ENCODE measurements at regions not wholly inside any gene's neighbourhood (a gene's known extent, or its start where the extent isn't known, plus 50 kb on each side); places are given as distances from the start of the nearest gene placed in this dataset.

- no peak for DNase-seq
Measured at GRCh38 chr14:99039331-99040041, 232.5 kb downstream of the BCL11B start.

GRCh38 chr14:99040052-99040451 lies 231.9 kb downstream of the BCL11B start:
- DNase-seq, result no peak

DNA sequence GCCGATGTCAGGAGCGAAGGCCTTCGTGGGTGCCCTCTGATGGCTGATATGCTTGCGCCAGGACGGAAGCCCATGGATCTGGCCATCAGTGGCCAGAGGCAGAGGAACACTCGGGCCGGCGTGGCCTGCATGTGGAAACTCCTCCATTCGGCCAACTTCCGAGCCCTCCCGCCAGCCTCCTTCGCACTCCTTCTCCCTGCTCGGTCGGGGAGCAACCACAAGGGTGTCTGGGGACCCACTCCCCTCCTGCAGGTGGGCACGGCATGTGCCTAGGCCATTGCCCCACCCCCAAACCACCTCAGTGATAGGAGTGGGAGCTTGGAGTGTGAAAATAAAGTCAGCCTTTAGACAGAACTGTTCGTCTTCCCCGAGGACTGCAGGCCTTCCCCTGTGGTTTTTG lies 231.3 kb downstream of the BCL11B start:
- DNase-seq, result no peak

GRCh38 chr14:99041141-99041819 lies 230.7 kb downstream of the BCL11B start:
- DNase-seq, result no peak

DNA sequence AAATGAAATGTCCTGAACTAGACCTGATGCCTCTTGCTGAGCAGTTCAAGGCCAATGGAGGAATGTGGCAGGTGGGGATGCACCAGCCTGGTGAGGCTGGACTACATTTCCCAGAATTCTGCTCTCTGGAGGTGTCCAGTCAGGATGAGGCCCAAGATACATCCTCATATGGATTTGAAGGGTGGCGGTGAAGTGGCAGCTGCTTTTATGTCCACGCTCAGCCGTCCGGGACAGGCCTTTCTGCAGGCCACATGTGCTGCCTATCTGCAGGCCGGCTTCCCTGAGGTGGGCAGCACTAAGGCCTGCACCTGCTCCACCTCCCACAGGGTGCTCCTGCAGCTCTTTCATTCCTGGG lies 230.2 kb downstream of the BCL11B start:
- no peak for DNase-seq

DNA sequence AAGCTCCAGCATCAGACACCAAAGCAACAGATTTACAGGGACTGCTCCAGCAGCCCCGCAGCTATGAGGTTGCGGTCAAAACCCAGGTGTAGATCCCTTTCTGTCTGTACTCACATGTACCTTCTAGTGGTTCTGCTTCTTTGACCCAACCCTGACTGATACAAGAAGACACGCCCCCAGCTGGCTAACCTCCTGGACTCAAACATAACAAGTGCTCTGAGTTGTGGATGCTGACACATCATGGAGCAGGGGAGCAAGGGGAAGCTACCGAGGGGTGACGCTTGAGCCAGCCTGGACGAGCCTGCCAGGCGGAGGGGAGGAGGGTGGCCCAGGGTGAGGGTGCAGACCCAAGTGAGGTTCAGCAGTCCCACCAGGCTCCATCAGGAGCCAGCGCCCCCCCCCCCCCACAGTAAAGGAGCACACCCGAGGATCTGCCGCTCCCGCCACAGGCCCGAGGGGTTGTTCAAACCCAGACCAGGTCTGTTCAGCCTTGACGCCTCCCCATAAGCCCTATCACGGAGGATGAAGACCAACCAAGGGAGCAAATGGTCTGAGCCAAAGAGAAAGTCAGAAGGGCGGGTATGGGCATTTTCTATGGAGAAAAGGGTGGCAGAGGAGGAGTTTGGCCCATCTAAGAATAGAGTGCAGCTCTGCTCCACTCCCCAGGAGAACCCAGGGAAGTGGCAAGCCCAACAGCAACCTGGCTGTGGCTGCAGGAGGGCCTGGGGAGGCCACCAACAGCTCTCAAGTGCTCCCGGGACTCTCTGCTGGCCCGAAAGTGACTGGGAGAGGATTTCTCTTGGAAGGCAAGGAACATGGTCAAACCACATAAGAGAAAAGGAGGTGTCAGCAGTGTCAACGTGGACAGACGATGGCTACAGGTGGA lies 229.4 kb downstream of the BCL11B start:
- DNase-seq, result no peak

DNA sequence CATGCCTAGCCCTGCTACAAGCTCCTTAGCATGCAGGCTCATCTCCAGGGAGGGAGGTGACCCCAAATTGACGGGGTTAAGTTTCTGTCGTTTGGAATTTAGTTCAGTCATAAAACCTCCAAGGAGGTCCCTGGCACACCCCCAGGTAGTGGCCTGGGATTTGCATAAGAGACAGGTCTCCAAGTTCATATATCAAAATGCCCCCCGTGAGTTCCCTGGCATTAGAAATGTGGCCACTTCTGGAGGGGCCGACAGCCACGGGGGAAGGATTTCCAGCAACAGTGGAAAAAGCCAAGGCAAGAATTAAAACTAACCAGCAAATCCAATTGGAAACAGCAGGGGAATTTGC lies 228.8 kb downstream of the BCL11B start:
- DNase-seq, result no peak

DNA sequence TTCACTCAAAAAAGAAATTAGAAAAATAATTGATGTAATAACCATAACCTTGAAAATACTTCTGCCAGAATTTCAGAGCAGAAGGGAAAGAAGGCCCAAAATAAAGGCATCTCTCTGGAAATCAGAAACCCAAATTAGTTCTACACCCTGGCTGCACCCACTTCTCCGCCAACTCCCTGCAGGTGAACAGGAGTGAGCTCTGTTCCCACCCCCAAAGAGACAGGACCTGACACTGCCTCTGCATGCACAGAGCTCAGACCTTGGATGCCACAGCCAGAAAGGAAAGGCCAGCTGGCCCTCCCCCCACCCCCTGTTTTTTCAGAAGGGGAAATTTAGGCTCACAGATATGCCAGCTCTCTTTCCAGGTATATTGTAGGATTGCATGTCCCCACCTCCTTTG lies 228.2 kb downstream of the BCL11B start:
- DNase-seq, result no peak

GRCh38 chr14:99047441-99048031 lies 224.5 kb downstream of the BCL11B start:
- DNase-seq, result no peak

DNA sequence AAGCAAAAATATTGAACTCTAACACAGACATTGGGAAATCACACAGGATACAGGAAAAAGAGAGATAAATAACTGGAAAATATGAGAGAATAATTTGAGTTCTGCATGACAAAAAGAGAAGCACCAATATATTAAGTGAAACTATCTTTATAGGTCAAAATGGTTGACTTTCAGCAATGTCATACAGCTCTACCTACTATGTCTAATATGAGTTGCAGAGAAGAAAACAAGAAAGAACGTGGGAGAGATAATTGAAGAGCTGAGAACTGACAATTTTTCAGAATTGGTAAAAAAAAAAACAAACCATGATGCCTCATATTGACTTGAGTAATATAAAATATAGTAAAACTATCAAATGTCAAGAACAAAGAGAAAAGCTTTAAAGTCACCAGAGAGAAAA lies 221.7 kb downstream of the BCL11B start:
- DNase-seq, result no peak

DNA sequence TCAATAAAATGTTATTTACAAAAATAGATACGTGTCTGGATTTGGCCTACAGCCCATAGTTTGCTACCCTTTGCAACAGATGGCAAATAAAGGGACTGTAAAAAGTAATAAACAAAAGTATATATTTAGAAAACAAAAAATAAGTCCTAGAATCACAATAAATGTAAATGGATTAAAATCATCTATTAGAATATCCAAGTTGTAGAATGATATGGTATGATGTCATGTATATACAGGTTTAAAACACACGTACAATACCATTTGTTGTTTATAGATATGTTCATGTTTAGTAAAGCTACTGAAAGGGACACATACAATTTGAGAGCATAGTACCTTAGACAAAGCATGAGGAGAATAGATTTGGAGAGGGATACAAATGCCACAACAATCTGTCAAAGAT lies 219.5 kb downstream of the BCL11B start:
- DNase-seq, result no peak

GRCh38 chr14:99055019-99055418 lies 217.0 kb downstream of the BCL11B start:
- no peak for DNase-seq

DNA sequence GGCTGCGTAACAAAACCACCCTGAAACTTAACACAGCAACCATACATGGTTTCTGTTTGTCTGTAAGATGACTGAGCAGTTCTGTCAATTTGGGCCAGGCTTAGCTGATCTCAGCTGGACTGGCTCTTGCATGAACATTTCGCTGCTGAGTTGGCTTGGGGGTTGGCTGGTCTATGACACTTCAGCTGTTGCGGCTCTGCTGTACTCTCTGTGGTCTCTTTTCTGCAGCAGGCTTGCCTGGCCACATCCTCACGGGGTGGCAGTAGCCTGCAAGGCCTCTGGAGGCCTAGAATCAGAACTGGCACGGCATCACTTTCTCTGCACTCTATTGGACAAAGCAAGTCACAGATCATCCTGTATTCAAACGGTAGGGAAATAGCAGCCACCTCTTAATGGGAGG lies 216.2 kb downstream of the BCL11B start:
- DNase-seq, result no peak

- no peak for DNase-seq
Measured at GRCh38 chr14:99057576-99058083, 214.4 kb downstream of the BCL11B start.

DNA sequence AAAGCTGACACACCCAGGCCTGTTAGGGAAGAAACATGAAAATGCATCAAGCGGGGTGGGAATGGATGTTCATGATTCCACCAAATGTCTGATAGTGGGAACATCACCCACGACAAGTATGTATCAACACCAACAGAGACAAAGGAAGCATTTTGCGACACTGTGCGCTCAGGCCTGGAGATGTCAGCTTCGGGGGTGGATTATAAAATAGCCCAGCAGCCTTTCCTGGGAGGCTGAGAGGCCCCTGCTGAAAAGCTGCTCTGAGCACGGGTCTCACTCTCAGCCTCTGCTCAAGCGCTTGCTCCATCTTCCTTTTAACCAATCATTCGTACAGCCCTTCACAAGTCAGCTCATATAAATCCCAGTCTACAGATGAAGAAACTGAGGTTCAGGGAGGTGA lies 213.5 kb downstream of the BCL11B start:
- DNase-seq, result no peak

DNA sequence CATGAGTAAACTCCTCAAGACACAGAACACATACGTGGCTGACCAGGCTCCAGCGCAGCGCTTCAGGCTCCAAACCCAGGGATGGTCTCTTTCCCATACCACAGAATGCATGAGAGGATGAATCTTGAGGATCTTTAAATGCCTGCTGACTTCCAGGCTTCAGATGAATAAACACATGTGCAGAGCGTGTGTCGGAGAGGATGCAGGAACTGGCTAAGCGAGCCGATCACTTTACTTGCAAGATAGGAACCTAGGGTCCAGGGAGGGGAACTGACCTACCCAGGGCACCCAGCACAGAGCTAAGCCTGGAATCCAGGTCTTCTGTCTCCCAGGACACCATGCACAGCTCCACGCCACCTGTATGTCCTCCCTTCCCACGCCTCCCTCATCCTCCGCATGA lies 209.8 kb downstream of the BCL11B start:
- no peak for DNase-seq

DNA sequence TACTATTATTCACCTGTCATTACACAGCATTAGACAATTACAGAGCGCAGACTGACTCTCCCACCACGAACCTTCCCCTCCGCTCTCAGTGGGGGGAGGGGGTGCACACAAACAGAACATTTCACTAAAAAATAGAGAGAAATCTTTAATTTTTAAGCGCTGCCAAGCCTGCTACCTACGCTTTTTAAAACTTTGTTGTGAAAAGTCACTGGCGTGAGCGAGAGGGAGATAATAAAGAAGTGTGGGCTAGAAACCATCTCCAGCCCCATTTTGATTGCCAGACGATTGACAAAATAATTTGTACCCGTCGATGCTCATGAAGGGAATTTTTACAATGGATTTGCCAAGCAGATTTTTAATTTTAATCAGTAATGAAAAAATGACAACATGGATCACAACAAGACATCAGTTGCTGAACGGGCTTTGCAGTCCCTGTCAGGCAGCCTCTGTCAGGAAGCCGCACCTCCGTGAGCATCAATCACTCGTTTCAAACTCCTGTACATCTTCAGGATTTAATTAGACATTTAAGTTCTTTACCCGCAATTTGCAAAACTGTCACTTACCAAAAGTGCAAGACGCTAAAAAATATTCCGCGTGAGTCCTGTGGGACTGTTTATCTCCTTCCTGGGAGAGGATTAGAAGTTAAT lies 209.1 kb downstream of the BCL11B start:
- no peak for DNase-seq

DNA sequence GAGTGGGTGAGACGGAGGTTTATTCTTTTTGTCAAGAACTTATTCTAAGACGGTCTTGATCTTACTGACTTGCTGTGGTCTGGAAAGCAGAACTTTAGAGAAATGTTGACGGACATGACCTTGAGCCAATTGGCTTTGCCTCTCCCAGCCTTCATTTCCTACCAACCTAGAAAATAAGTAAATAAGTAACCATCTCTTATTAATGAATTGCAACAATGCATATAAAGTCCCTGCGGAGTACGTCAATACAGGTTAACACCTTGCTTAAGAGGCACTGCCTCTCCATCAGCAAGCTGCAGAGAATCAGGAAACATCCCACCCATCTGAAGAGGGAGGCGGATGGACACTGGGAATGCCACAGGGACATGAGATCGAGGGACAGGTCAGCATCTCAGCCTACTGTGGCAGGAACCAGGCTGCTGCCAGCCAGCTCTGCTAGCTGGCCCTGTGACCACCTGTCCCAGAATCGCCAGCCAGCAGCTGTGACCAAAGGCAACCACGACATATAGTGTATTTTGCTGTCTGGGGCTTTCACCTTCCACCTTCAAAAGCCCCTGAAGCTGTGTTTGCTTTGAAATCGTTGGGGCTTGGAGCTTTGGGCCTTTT lies 208.3 kb downstream of the BCL11B start:
- no peak for DNase-seq

DNA sequence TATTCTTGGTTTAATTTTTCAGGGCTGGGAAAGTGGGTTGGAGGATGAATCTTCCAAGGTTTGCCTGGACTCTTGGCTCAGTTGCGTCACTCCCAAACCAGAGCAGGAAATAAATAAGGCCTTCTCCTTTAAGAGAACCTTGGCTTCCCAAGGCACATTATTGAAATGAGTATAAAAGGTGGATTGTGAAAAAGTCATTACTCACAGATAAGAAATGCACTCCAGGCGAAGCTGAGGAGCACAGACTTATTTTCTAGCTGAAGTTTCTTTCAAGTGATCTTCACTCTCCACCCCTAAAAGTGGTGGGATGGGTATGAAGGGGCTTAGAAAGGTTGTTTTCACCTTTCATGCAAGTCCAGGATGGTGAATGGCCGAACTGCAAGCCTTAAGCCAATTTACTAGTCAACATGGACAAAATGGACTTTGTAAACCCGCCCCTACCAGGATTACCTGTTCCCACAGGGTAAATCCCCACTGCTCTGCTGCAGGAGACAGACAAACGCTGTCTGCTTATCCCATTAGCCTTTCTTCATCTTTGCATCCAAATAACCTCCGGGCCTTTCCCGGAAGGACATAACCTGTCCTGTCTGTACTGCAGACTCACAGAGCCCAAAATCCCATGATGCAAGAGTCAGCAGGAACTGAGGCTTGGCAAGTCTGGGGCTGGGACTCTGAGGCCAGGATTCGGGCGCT lies 207.6 kb downstream of the BCL11B start:
- DNase-seq, result no peak

DNA sequence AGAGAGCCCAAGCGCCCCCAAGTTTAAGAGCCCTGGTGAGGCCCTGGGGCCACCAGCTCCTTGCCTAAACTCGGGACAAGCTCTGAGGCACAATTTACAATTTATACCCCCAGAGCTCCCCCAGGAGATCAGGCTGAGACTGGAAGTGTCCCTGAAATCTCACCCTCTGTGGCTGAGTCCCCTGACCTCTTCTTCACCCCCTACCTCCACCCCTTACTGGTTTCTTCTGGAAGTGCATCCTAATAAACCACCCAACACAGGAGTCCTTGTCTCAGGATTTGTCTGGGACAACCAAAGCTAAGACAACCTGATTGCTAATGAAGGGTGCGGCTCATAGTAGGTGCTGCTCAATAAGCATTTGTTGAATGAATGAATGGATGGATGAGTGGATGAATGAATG lies 206.4 kb downstream of the BCL11B start:
- no peak for DNase-seq

DNA sequence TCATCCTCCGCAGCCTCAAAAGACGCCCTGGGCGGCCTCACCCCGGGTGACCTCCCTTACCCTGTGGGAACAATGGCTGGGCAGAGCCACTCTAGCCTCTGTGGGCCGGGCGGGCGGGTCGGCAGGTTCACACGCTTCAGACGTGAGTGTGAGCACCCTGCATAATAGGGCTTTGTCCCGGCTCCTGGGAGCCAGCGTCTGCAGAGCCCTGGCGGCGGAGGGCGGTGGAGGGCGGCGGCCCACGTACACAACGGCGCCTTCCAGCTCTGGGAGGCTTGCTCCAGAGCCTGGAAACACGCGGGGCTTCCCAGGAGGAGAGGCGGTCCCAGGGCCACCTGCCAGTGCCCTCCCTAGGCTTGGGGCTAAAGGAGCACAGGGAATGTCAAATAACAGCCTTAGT lies 205.6 kb downstream of the BCL11B start:
- DNase-seq, result no peak

Measured in NCI-H446 treated with DMSO at 0.1 percent for 48 hours (cell line).